Endothelial cell (in vitro differentiated cells): ENCODE measurements at regions not wholly inside any gene's neighbourhood (a gene's known extent, or its start where the extent isn't known, plus 50 kb on each side); places are given as distances from the start of the nearest gene placed in this dataset.

Experiments
- DNase-seq: peaks from one replicate; pipeline ENCODE4 v3.0.0; 2021; ENCODE audit warnings: low spot score
- H3K27ac Mint-ChIP-seq: one replicate; pipeline ENCODE4 v1.8.0; 2021; ENCODE audit warnings: mixed read lengths, inconsistent platforms; ENCODE audit not compliant: unreplicated experiment
- H3K27me3 Mint-ChIP-seq: one replicate; pipeline ENCODE4 v1.8.0; 2021; ENCODE audit warnings: mild to moderate bottlenecking, moderate library complexity, mixed read lengths, inconsistent platforms; ENCODE audit not compliant: unreplicated experiment
- H3K36me3 Mint-ChIP-seq: one replicate; pipeline ENCODE4 v1.8.0; 2021; ENCODE audit warnings: mild to moderate bottlenecking, low read depth, mixed read lengths, inconsistent platforms; ENCODE audit not compliant: unreplicated experiment
- H3K4me1 Mint-ChIP-seq: one replicate; pipeline ENCODE4 v1.8.0; 2021; ENCODE audit warnings: mild to moderate bottlenecking, mixed read lengths, inconsistent platforms; ENCODE audit not compliant: unreplicated experiment
- H3K4me3 Mint-ChIP-seq: one replicate; pipeline ENCODE4 v1.8.0; 2021; ENCODE audit warnings: mild to moderate bottlenecking, mixed read lengths, inconsistent platforms; ENCODE audit not compliant: unreplicated experiment
- H3K9me3 Mint-ChIP-seq: one replicate; pipeline ENCODE4 v1.8.0; 2021; ENCODE audit warnings: mixed read lengths, inconsistent platforms; ENCODE audit not compliant: unreplicated experiment
- TF ChIP-seq, protein P1 (sequence below): fragments of 200-600 bp; sonication (generic); IDR thresholded peaks from one replicate; pipeline ENCODE4 v1.5.0; 2021; ENCODE audit warnings: antibody characterized with exemption; ENCODE audit not compliant: unreplicated experiment

DNA sequence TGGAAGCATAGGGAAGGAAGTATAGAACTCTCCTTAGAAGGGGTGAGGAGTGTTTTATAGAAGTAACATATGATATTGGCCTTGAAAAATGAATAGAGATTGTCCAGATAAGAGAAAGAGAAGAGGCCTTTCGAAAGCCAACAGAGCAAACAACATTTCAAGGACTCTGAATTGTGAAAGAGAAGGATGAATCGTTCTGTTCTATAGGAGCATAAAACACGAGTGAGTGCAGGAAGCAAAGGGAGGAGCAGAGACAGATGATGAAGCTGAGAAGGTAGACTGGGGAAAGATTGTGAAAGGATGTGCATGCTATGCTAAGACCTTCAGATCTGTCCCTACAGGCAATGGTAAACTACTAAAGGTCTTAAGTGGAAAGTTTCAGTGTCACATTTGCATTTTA is 271.0 kb downstream of the TMEM161B start:
- TF ChIP-seq, protein P1, sequence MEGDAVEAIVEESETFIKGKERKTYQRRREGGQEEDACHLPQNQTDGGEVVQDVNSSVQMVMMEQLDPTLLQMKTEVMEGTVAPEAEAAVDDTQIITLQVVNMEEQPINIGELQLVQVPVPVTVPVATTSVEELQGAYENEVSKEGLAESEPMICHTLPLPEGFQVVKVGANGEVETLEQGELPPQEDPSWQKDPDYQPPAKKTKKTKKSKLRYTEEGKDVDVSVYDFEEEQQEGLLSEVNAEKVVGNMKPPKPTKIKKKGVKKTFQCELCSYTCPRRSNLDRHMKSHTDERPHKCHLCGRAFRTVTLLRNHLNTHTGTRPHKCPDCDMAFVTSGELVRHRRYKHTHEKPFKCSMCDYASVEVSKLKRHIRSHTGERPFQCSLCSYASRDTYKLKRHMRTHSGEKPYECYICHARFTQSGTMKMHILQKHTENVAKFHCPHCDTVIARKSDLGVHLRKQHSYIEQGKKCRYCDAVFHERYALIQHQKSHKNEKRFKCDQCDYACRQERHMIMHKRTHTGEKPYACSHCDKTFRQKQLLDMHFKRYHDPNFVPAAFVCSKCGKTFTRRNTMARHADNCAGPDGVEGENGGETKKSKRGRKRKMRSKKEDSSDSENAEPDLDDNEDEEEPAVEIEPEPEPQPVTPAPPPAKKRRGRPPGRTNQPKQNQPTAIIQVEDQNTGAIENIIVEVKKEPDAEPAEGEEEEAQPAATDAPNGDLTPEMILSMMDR: no peak
- no peaks in the 10 kb centered on the region for H3K9me3 Mint-ChIP-seq
- DNase-seq: no peak
- no peaks in the 10 kb centered on the region for H3K36me3 Mint-ChIP-seq
- no peak overlapping the region for H3K27ac Mint-ChIP-seq
- H3K4me1 Mint-ChIP-seq: no peaks in the 10 kb centered on the region
- peaks cover 2% of the 10 kb centered on the region for H3K27me3 Mint-ChIP-seq
- H3K4me3 Mint-ChIP-seq: no peak overlapping the region

DNA sequence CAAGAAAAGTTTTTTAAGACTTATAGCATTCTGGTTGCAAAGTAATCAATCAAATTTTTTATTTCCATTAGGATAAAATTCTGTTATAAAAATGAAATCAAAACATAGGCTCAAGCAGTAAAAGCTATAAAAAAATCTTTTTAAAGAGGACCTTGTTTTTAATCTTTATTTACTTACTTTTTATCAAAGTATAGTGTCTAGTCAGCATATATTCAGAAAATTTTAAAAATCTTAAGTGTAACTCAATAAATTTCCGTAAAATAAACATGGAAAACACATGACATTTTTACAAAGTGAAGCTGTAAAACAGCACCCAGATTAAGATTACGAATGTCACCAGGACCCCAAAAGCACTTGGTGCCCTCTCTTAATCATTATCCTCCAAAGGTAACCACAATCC is 302.4 kb downstream of the TMEM161B start:
- Mint-ChIP-seq H3K36me3 (no peaks in the 10 kb centered on the region), H3K27ac (no peak overlapping the region), H3K4me1 (peaks cover 4% of the 10 kb centered on the region), H3K4me3 (no peak overlapping the region), H3K9me3 (no peaks in the 10 kb centered on the region), H3K27me3 (no peaks in the 10 kb centered on the region)
- no peak for DNase-seq
- TF ChIP-seq, protein P1: no peak

DNA sequence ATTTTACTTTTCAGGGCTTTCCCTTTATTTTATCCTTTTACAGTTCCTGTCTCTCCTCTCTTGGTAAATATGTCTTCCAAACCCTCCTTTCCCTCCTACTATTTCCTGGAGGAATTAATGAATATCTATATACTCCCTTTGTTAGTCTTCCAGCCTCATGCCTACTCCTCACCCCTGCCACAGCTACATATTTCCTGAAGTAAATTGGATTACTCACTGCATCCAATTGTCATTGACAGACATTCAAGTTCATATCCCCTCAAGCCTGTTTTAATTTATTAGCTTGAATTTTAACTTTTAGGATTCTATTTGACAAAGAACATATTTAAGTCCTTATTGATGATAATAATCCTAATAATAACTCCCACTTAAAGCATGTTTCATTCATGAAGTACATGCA is 314.5 kb downstream of the TMEM161B start:
- Mint-ChIP-seq H3K4me3 (no peak overlapping the region), H3K36me3 (no peaks in the 10 kb centered on the region), H3K4me1 (no peaks in the 10 kb centered on the region), H3K9me3 (no peaks in the 10 kb centered on the region), H3K27me3 (no peaks in the 10 kb centered on the region), H3K27ac (no peak overlapping the region)
- TF ChIP-seq, protein P1: no peak
- no peak for DNase-seq

DNA sequence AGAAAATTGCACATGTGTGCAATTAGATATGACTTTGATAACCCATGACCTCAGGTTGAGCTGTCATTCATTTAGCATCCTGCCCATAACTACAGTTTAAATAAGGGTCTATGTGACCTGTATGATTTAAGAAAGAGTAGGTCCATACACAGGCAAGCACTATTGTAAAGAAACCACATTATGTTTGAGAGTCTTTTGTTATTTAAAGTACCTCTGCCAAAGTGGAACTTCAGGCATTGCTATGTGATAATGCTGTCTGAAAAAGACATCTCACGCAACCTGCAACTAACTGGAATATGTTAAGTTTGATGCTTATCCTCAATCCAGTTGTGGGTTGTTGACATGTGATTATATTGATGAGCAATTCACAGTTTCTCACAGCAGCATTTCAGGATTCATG is 317.0 kb downstream of the TMEM161B start:
- Mint-ChIP-seq H3K36me3 (no peaks in the 10 kb centered on the region), H3K27me3 (no peaks in the 10 kb centered on the region), H3K9me3 (no peaks in the 10 kb centered on the region), H3K4me3 (no peak overlapping the region), H3K27ac (no peak overlapping the region), H3K4me1 (no peaks in the 10 kb centered on the region)
- TF ChIP-seq, protein P1: no peak
- no peak for DNase-seq

DNA sequence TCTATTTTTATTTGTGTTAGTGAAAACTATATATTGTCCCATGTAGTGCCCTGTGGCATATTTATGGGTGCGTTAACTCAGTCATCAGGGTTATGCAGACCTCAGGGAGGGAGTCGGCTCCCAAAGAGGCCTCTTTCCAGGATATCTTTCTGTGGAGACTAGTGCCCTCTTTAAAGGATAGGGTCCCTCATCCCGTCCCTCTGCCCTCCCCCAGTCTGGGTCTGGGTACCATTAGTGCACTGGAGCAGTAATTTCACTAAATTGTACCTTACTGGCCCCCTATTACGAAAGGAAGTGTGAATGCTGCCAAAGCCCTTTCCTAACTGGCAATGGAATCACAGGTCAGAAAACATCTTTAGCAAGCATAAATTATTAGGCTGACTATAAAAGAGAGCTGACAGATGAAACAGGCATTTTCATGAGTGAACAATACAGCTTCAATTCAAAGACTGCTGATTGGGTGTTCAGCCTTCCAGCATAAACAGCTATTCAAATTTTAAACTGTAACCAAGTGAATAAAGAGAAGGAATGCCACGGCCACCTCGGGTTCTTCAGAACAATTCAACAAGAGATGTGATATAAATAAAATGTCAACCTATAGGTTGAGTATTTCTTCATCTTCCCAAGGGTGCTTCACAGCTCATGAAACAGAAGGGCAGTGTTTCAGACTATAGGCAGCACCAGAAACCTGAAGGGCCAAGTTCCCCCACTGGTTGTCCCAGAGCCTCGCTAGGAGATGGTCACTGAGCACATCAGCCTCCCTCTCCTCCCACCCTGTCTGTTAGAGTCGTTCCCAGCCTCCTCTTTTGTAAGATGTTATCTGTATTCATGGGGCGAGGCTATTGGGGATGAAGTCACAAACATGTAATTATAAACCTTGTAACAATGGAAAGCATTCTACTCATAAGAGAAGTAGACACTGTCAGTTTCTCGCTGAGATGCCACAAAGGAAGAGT is 318.7 kb downstream of the TMEM161B start:
- Mint-ChIP-seq H3K27ac (no peak overlapping the region), H3K36me3 (no peaks in the 10 kb centered on the region), H3K27me3 (no peaks in the 10 kb centered on the region), H3K4me1 (peaks cover 5% of the 10 kb centered on the region), H3K9me3 (no peaks in the 10 kb centered on the region), H3K4me3 (no peak overlapping the region)
- no peak for DNase-seq
- TF ChIP-seq, protein P1: no peak
